ENCODE measurements at regions not wholly inside any gene's neighbourhood (a gene's known extent, or its start where the extent isn't known, plus 50 kb on each side); places are given as distances from the start of the nearest gene placed in this dataset.

- Histone ChIP-seq H3K9me3 (no peaks in the 10 kb centered on the region), H3K4me3 (no peak overlapping the region), H3K4me1 (no peaks in the 10 kb centered on the region), H3K36me3 (no peaks in the 10 kb centered on the region), H3K27me3 (no peaks in the 10 kb centered on the region), H3K27ac (no peak overlapping the region)
- TF ChIP-seq CTCF (IDR thresholded peaks at IDR 0.05) (no peak), POLR2A (IDR thresholded peaks at IDR 0.05) (no peak), EP300 (IDR thresholded peaks at IDR 0.05) (no peak)
- ATAC-seq (ENCODE audit: low FRiP score in 2 of 2), result peak in 1 of 2 donors; percentile 70
- 79 to 83% methylated on average over 2 of the region's 2 CpGs for WGBS, 2 donors
- no peak for DNase-seq
Measured at GRCh38 chr9:79857188-79857587, 285.4 kb downstream of the TLE4 start.

- Histone ChIP-seq H3K4me3 (no peak overlapping the region), H3K4me1 (no peaks in the 10 kb centered on the region), H3K9me3 (peaks cover 6 to 18% (median 11%) of the 10 kb centered on the region in 4 donors), H3K27ac (no peak overlapping the region), H3K27me3 (no peaks in the 10 kb centered on the region), H3K36me3 (no peaks in the 10 kb centered on the region)
- TF ChIP-seq POLR2AphosphoS5 (IDR thresholded peaks at IDR 0.05), result no peak
- no peak for TF ChIP-seq EP300 (IDR thresholded peaks at IDR 0.05)
- DNase-seq (no peak), ATAC-seq (ENCODE audit: low FRiP score in 2 of 2) (no peak)
Measured at GRCh38 chr9:79847074-79847473, 275.3 kb downstream of the TLE4 start.

- Histone ChIP-seq H3K27ac (no peak overlapping the region), H3K27me3 (no peaks in the 10 kb centered on the region), H3K9me3 (no peaks in the 10 kb centered on the region), H3K4me3 (no peak overlapping the region), H3K4me1 (no peaks in the 10 kb centered on the region), H3K36me3 (no peaks in the 10 kb centered on the region)
- 96 to 98% methylated on average over 7 of the region's 7 CpGs for WGBS, 2 donors
- DNase-seq (no peak), ATAC-seq (ENCODE audit: low FRiP score in 2 of 2) (no peak)
- TF ChIP-seq POLR2AphosphoS5 (IDR thresholded peaks at IDR 0.05) (no peak), EP300 (IDR thresholded peaks at IDR 0.05) (no peak), CTCF (IDR thresholded peaks at IDR 0.05) (no peak), POLR2A (IDR thresholded peaks at IDR 0.05) (no peak)
Measured at GRCh38 chr9:79829566-79830302, 258.0 kb downstream of the TLE4 start.

- H3K27ac ChIP-seq, result no peak overlapping the region
- DNase-seq (no peak), ATAC-seq (ENCODE audit: low FRiP score in 2 of 2) (no peak)
- H3K4me3 ChIP-seq, result no peak overlapping the region
- no peaks in the 10 kb centered on the region for H3K4me1 ChIP-seq
- no peaks in the 10 kb centered on the region for H3K27me3 ChIP-seq
- no peaks in the 10 kb centered on the region for H3K36me3 ChIP-seq
- WGBS, 2 donors, result 85 to 91% methylated on average over 3 of the region's 3 CpGs
- no peaks in the 10 kb centered on the region for H3K9me3 ChIP-seq
- no peak for TF ChIP-seq POLR2A (IDR thresholded peaks at IDR 0.05)
- no peak for TF ChIP-seq EP300 (IDR thresholded peaks at IDR 0.05)
- TF ChIP-seq CTCF (IDR thresholded peaks at IDR 0.05), result no peak
- TF ChIP-seq POLR2AphosphoS5 (IDR thresholded peaks at IDR 0.05), result no peak
Measured at GRCh38 chr9:79824265-79824664, 252.5 kb downstream of the TLE4 start.

GRCh38 chr9:79817438-79818004, 245.8 kb downstream of the TLE4 start:
- TF ChIP-seq POLR2AphosphoS5 (IDR thresholded peaks at IDR 0.05) (no peak), EP300 (IDR thresholded peaks at IDR 0.05) (no peak), POLR2A (IDR thresholded peaks at IDR 0.05) (no peak), CTCF (IDR thresholded peaks at IDR 0.05) (no peak)
- WGBS, 2 donors, result 42 to 61% methylated on average over 6 of the region's 6 CpGs
- no peak for ATAC-seq (ENCODE audit: low FRiP score in 2 of 2)
- H3K9me3 ChIP-seq, result no peaks in the 10 kb centered on the region
- peaks cover 0 to 1% (median 0%) of the 10 kb centered on the region in 4 donors for H3K4me1 ChIP-seq
- no peak for DNase-seq
- no peak overlapping the region for H3K27ac ChIP-seq
- H3K4me3 ChIP-seq, result no peak overlapping the region
- H3K36me3 ChIP-seq, result no peaks in the 10 kb centered on the region
- no peaks in the 10 kb centered on the region for H3K27me3 ChIP-seq

All from upper lobe of left lung (tissue), 6 donors.